ENCODE measurements at regions not wholly inside any gene's neighbourhood (a gene's known extent, or its start where the extent isn't known, plus 50 kb on each side); places are given as distances from the start of the nearest gene placed in this dataset.
A peak's percentile ranks its signal among the peaks of the same experiment; 100 is the strongest.

GRCh38 chr6:98764373-98764911, 69.9 kb upstream of the POU3F2 start:
- Histone ChIP-seq H3K27ac (no peak overlapping the region), H3K4me3 (no peak overlapping the region), H3K9me3 (peaks cover 0 to 6% (median 0%) of the 10 kb centered on the region in 3 donors), H3K36me3 (replicated peaks in 1 of 2; ENCODE audit: insufficient read depth in 1 of 2, low read depth in 2 of 2) (no peaks in the 10 kb centered on the region), H3K4me1 (no peaks in the 10 kb centered on the region), H3K27me3 (peaks cover 0 to 4% of the 10 kb centered on the region in 2 donors)
- intact Hi-C loops (cut with DNase I): no loop called here
- no peak for ATAC-seq
- TF ChIP-seq CTCF (IDR thresholded peaks at IDR 0.05) (no peak), POLR2A (IDR thresholded peaks at IDR 0.05) (no peak)
- WGBS, 2 donors: 50 to 53% methylated on average over 1 of the region's 1 CpG
- DNase-seq: no peak

GRCh38 chr6:98769546-98769945, 64.8 kb upstream of the POU3F2 start:
- intact Hi-C loops (cut with DNase I): no loop called here
- no peak overlapping the region for H3K27ac ChIP-seq
- no peak overlapping the region for H3K4me3 ChIP-seq
- 65 to 68% methylated on average over 1 of the region's 1 CpG for WGBS, 2 donors
- H3K27me3 ChIP-seq: peaks cover 0 to 1% of the 10 kb centered on the region in 2 donors
- ATAC-seq: no peak
- H3K9me3 ChIP-seq: no peaks in the 10 kb centered on the region
- no peaks in the 10 kb centered on the region for H3K36me3 ChIP-seq (replicated peaks in 1 of 2; ENCODE audit: insufficient read depth in 1 of 2, low read depth in 2 of 2)
- H3K4me1 ChIP-seq: no peaks in the 10 kb centered on the region
- TF ChIP-seq CTCF (IDR thresholded peaks at IDR 0.05) (no peak), POLR2A (IDR thresholded peaks at IDR 0.05) (no peak)
- DNase-seq: peak in 2 of 4 donors; percentile 7 to 34

GRCh38 chr6:98775205-98775604, 59.2 kb upstream of the POU3F2 start:
- intact Hi-C loops (cut with DNase I): no loop called here
- Histone ChIP-seq H3K4me3 (no peak overlapping the region), H3K27me3 (no peaks in the 10 kb centered on the region), H3K27ac (no peak overlapping the region), H3K4me1 (no peaks in the 10 kb centered on the region), H3K36me3 (replicated peaks in 1 of 2; ENCODE audit: insufficient read depth in 1 of 2, low read depth in 2 of 2) (no peaks in the 10 kb centered on the region), H3K9me3 (no peaks in the 10 kb centered on the region)
- no peak for DNase-seq
- TF ChIP-seq POLR2A (IDR thresholded peaks at IDR 0.05): no peak
- no peak for TF ChIP-seq CTCF (IDR thresholded peaks at IDR 0.05)
- ATAC-seq: no peak
- 16 to 24% methylated on average over 2 of the region's 2 CpGs for WGBS, 2 donors

- Histone ChIP-seq H3K36me3 (replicated peaks in 1 of 2; ENCODE audit: insufficient read depth in 1 of 2, low read depth in 2 of 2) (no peaks in the 10 kb centered on the region), H3K4me3 (no peak overlapping the region), H3K9me3 (no peaks in the 10 kb centered on the region), H3K4me1 (no peaks in the 10 kb centered on the region), H3K27me3 (no peaks in the 10 kb centered on the region), H3K27ac (no peak overlapping the region)
- TF ChIP-seq CTCF (IDR thresholded peaks at IDR 0.05) (no peak), POLR2A (IDR thresholded peaks at IDR 0.05) (no peak)
- intact Hi-C loops (cut with DNase I): no loop called here
- 55 to 57% methylated on average over 1 of the region's 1 CpG for WGBS, 2 donors
- no peak for ATAC-seq
- DNase-seq: no peak
Observed at GRCh38 chr6:98777762-98778161, 56.6 kb upstream of the POU3F2 start.

- intact Hi-C loops (cut with DNase I): no loop called here
- H3K36me3 ChIP-seq (replicated peaks in 1 of 2; ENCODE audit: insufficient read depth in 1 of 2, low read depth in 2 of 2): no peaks in the 10 kb centered on the region
- H3K9me3 ChIP-seq: no peaks in the 10 kb centered on the region
- DNase-seq: no peak
- 39 to 50% methylated on average over 3 of the region's 3 CpGs for WGBS, 2 donors
- TF ChIP-seq CTCF (IDR thresholded peaks at IDR 0.05): no peak
- TF ChIP-seq POLR2A (IDR thresholded peaks at IDR 0.05): no peak
- no peak for ATAC-seq
- no peaks in the 10 kb centered on the region for H3K27me3 ChIP-seq
- no peaks in the 10 kb centered on the region for H3K4me1 ChIP-seq
- H3K4me3 ChIP-seq: no peak overlapping the region
- no peak overlapping the region for H3K27ac ChIP-seq
Observed at GRCh38 chr6:98779618-98780017, 54.8 kb upstream of the POU3F2 start.
